C4-2B (cell line): ENCODE measurements at regions not wholly inside any gene's neighbourhood (a gene's known extent, or its start where the extent isn't known, plus 50 kb on each side); places are given as distances from the start of the nearest gene placed in this dataset.
"Not testable (repeated sequence)": the region's sequence is repeated elsewhere in the genome, so short reads cannot be mapped to it uniquely, and the experiment has no call there.

Experiments
- H3K27ac ChIP-seq: fragments of 450-650 bp; 2 replicates; pipeline ENCODE4 v1.5.1; 2017
- CTCF ChIP-seq: fragments of 450-650 bp; conservative IDR thresholded peaks from 2 replicates; pipeline ENCODE4 v1.5.1; 2017; ENCODE audit warnings: mild to moderate bottlenecking
- ZFX ChIP-seq: fragments of 450-650 bp; IDR thresholded peaks from 2 replicates; pipeline ENCODE4 v1.6.1; 2017

- H3K27ac ChIP-seq, result no peak overlapping the region
- TF ChIP-seq ZFX, result no peak
- no peak for TF ChIP-seq CTCF
Observed at GRCh38 chr10:109071539-109071938, 851.8 kb downstream of the XPNPEP1 start.

DNA sequence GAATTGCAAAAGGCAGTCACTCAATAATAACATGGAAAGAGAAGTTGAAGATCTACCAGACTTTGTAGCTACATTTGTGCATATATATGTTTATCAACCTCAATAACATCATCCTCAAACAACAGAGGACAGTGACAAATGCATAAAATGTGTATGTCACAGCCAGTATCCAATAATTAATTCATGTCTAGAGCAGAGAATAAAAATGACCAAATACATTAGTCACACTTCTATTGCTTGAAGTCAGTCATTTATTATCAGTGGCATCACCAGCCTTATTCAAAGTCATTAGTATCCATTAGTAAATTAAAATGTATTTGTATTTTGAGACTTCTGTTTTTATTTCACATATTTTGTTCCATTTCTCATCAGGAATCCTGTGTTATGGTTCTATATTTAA is 852.8 kb downstream of the XPNPEP1 start:
- no peak for TF ChIP-seq CTCF
- H3K27ac ChIP-seq, result no peak overlapping the region

- H3K27ac ChIP-seq, result no peak overlapping the region
Observed at GRCh38 chr10:109067031-109067430, 856.3 kb downstream of the XPNPEP1 start.

GRCh38 chr10:109065821-109066220 is 857.5 kb downstream of the XPNPEP1 start:
- no peak for TF ChIP-seq CTCF
- TF ChIP-seq ZFX, result no peak
- no peak overlapping the region for H3K27ac ChIP-seq

More at GRCh38 chr10:109067031-109067430, 856.3 kb downstream of the XPNPEP1 start:
- no peak for TF ChIP-seq CTCF

- TF ChIP-seq ZFX (no peak), CTCF (no peak)
- H3K27ac ChIP-seq, result no peak overlapping the region
Observed at GRCh38 chr10:109062371-109062770, 860.9 kb downstream of the XPNPEP1 start.

- TF ChIP-seq ZFX (no peak), CTCF (no peak)
Observed at GRCh38 chr10:109055243-109055642, 868.1 kb downstream of the XPNPEP1 start.

GRCh38 chr10:109047856-109048255 is 875.5 kb downstream of the XPNPEP1 start:
- TF ChIP-seq ZFX, result no peak
- TF ChIP-seq CTCF, result no peak
- H3K27ac ChIP-seq, result no peak overlapping the region

More at GRCh38 chr10:109055243-109055642, 868.1 kb downstream of the XPNPEP1 start:
- no peak overlapping the region for H3K27ac ChIP-seq

DNA sequence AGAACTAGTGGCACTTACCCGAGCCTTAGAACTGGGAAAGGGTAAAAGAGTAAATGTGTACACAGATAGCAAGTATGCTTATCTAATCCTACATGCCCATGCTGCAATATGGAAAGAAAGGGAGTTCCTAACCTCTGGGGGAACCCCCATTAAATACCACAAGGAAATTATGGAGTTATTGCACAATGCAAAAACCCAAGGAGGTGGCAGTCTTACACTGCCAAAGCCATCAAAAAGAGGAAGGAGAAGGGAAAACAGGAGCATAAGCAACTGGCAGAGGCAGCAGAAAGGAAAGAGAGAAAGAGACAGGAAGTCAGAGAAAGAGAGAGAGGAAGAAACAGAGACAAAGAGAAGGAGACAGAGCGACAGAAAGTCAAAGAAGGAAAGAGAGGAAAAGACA is 876.9 kb downstream of the XPNPEP1 start:
- H3K27ac ChIP-seq, result not testable (repeated sequence)
